Naive B cell (primary cell): ENCODE measurements at regions not wholly inside any gene's neighbourhood (a gene's known extent, or its start where the extent isn't known, plus 50 kb on each side); places are given as distances from the start of the nearest gene placed in this dataset.

Source experiments
- ATAC-seq, 2 donors: fragments of 150-1000 bp; cut with Tn5 transposase; 2 replicates each; pipeline ENCODE4 v1.10.0; 2021; ENCODE audit warnings: low read depth in 2 of 2, mild to moderate bottlenecking in 2 of 2, moderate library complexity in 2 of 2
- DNase-seq: peaks from one replicate; pipeline ENCODE4 v3.0.0; 2022
- H3K27ac Mint-ChIP-seq, 6 donors: one replicate each; pipeline ENCODE4 v1.8.0; 2020 to 2022; ENCODE audit warnings: mild to moderate bottlenecking in 6 of 6, mixed read lengths in 6 of 6, moderate library complexity in 5 of 6, inconsistent platforms in 2 of 6
- H3K27me3 Mint-ChIP-seq, 3 donors: one replicate each; pipeline ENCODE4 v1.8.0; 2021 to 2022; ENCODE audit warnings: mixed read lengths in 3 of 3, mild to moderate bottlenecking in 1 of 3
- H3K36me3 Mint-ChIP-seq, 2 donors: one replicate each; pipeline ENCODE4 v1.8.0; 2020 to 2022; ENCODE audit warnings: mixed read lengths in 2 of 2, inconsistent platforms in 1 of 2, mild to moderate bottlenecking in 1 of 2
- H3K4me1 Mint-ChIP-seq, 3 donors: one replicate each; pipeline ENCODE4 v1.8.0; 2020 to 2022; ENCODE audit warnings: mixed read lengths in 3 of 3, inconsistent platforms in 1 of 3, mild to moderate bottlenecking in 1 of 3, moderate library complexity in 1 of 3
- H3K4me3 Mint-ChIP-seq, 8 donors: one replicate each; pipeline ENCODE4 v1.8.0; 2020 to 2022; ENCODE audit warnings: mild to moderate bottlenecking in 8 of 8, mixed read lengths in 8 of 8, moderate library complexity in 8 of 8, inconsistent platforms in 2 of 8
- H3K9me3 Mint-ChIP-seq, 7 donors: one replicate each; pipeline ENCODE4 v1.8.0; 2020 to 2022; ENCODE audit warnings: mixed read lengths in 7 of 7, mild to moderate bottlenecking in 5 of 7, inconsistent platforms in 2 of 7, moderate library complexity in 1 of 7

DNA sequence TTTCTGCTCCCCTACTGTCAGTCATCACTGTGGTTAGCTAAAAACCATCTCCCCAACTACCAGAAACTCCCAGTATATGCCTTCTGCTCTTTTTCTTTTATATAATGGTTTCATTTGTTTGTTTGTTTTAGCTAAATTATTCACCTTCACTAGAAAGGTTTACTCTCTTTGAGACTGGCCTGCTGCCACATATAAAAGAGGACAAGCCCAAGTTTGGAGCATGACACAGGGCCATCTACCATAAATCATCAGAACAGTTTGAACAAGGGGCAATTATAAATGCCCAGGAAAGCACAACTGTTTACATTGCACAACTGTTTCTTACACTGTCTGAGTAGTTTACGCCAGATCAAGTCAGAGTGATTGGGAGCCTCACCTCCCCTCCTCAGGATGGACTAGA lies 471.0 kb upstream of the PIK3C3 start:
- Mint-ChIP-seq H3K9me3 (peaks cover 0 to 11% (median 4%) of the 10 kb centered on the region in 7 donors), H3K27ac (no peak overlapping the region), H3K27me3 (no peaks in the 10 kb centered on the region), H3K4me1 (no peaks in the 10 kb centered on the region), H3K36me3 (no peaks in the 10 kb centered on the region), H3K4me3 (no peak overlapping the region)
- DNase-seq (no peak), ATAC-seq (no peak)

DNA sequence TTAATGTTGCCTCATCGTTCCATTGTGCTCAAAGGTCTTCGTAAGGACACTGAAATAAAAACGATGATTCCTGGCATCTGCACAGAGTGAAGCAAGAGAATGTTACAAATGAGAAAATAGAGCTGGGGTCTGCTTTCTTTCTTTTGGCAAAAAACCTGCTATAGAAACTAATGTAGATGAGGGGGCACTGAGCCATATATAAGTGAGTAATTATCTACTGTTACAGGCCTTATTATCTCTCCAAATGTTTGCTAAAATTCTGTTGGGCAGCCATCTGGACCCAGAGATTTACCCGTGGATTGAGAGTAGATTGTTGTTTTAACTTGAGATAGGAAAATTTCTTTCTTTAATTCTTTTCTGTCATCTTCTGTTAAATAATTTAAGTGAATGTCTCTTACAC lies 472.5 kb upstream of the PIK3C3 start:
- Mint-ChIP-seq H3K27me3 (no peaks in the 10 kb centered on the region), H3K27ac (no peak overlapping the region), H3K36me3 (no peaks in the 10 kb centered on the region), H3K4me1 (no peaks in the 10 kb centered on the region), H3K9me3 (peaks cover 0 to 11% (median 4%) of the 10 kb centered on the region in 7 donors), H3K4me3 (no peak overlapping the region)
- DNase-seq (no peak), ATAC-seq (no peak)

DNA sequence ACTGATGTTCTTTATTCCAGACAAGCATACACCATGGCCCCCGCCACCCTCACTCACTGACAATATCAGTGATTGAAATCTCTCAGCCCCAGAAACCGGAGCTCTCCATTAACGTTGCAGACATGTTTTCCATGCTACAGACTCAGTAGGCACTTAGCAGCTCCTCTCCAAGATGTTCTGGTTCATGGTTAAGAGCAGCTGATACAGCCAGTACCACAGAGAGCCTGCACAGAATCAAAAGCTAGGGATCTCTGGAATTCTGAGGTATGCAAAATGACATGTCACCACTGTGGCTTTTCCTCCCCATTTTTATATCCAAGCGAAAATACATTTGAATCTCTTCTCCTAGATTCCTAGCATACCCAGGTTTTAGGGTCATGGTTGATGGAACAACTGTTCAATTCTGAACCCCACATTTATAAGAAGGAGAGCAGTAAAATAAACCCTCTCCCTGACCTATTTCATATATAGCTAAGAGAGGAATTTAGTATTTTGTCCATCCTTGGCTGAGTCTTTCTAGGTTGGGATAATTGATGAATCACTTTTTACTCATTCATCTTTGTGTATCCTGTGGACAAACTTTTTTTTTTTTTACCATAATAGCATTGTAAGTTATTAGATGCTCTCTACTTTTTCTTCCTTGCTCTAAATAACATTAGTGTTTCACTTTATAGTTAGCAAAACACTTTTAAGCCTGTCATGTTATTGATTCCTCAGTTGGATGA lies 488.4 kb upstream of the PIK3C3 start:
- Mint-ChIP-seq H3K4me3 (no peak overlapping the region), H3K36me3 (no peaks in the 10 kb centered on the region)

DNA sequence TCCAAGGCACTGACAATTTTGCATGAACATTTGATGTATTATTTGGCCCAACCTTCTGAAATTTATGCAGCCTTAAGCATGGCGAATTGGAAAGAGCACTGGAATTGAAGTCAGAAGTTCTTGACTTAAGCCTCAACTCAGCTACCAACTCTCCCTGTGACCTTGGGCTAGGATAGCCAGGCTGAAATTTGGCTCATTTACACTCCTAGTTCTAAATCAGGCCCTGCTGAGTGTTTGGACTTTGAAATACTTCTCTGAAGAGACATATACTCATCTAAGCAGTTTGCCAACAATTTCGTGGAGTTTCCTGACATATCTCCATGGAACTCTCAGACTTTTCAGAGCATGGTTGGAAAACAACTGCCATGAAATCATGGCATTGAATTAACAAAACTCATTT lies 489.6 kb upstream of the PIK3C3 start:
- Mint-ChIP-seq H3K4me1 (no peaks in the 10 kb centered on the region), H3K9me3 (peaks cover 0 to 18% (median 6%) of the 10 kb centered on the region in 7 donors), H3K36me3 (no peaks in the 10 kb centered on the region), H3K27me3 (no peaks in the 10 kb centered on the region), H3K27ac (no peak overlapping the region), H3K4me3 (no peak overlapping the region)
- DNase-seq (no peak), ATAC-seq (no peak)

More for the DNA sequence above, 488.4 kb upstream of the PIK3C3 start:
- DNase-seq (no peak), ATAC-seq (no peak)
- Mint-ChIP-seq H3K9me3 (peaks cover 0 to 18% (median 3%) of the 10 kb centered on the region in 7 donors), H3K27me3 (no peaks in the 10 kb centered on the region), H3K27ac (no peak overlapping the region), H3K4me1 (no peaks in the 10 kb centered on the region)

DNA sequence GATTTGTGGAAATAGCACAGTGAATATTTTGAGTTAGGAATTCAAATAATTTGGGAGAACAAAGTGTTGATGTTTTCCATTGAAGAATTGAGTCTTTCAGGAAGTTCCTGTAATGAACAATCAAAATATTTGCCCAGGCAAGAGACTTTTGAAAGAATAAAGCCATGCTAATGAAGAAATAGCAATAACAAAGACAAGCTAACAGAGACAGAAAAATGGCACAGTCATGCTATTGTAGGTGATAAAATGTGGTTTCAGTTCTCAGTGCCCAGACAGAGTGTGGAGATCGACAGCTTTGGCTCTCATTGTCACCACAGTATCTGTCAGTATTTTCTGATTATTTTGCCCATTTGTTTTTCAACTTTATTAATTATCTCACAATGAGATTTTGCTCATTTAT lies 490.8 kb upstream of the PIK3C3 start:
- H3K27ac Mint-ChIP-seq: no peak overlapping the region
- H3K4me1 Mint-ChIP-seq: no peaks in the 10 kb centered on the region
- H3K4me3 Mint-ChIP-seq: no peak overlapping the region
- no peaks in the 10 kb centered on the region for H3K27me3 Mint-ChIP-seq
- DNase-seq (no peak), ATAC-seq (no peak)
- peaks cover 0 to 18% (median 6%) of the 10 kb centered on the region in 7 donors for H3K9me3 Mint-ChIP-seq
- H3K36me3 Mint-ChIP-seq: no peaks in the 10 kb centered on the region

DNA sequence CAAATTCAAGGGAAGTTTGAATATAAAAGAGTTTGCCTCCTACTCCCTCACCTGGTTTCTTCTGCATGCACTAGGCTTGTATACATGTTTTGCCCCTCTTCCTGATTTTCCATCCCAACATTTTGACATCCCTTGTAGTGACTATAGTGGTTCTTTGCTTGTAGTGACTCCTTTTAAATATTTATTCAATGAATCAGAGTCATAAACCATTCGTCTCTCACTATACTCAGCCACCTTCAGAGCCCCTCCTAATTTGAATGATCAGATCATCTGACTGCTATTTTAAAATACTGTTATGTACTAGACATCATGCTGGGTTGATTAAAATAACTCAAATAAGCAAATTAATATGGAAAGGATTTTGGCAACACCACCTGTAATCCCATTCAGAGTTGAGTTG lies 492.1 kb upstream of the PIK3C3 start:
- Mint-ChIP-seq H3K9me3 (peaks cover 0 to 14% (median 3%) of the 10 kb centered on the region in 7 donors), H3K27ac (no peak overlapping the region), H3K36me3 (no peaks in the 10 kb centered on the region), H3K4me3 (no peak overlapping the region), H3K27me3 (no peaks in the 10 kb centered on the region), H3K4me1 (no peaks in the 10 kb centered on the region)
- DNase-seq (no peak), ATAC-seq (no peak)

DNA sequence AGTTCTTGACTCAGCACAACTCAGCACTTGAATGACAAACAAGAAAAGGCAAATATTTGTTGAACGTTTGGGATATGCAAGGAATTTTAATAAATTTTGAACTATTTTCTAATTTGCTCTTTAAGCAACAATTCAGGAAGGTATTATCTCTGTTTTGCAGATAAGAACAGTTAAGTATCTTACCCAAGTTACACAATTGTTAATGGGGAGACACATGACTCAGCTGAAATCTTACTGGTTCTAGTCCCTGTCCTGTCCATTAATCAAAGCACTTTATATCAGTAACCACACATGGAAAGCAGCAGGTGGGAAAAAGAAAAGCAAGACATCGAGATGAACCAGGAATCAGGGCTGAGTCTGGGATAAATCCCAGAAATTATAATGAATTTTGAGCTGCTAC lies 493.9 kb upstream of the PIK3C3 start:
- Mint-ChIP-seq H3K4me3 (no peak overlapping the region), H3K9me3 (peaks cover 0 to 11% (median 2%) of the 10 kb centered on the region in 7 donors), H3K27ac (no peak overlapping the region), H3K36me3 (no peaks in the 10 kb centered on the region), H3K27me3 (no peaks in the 10 kb centered on the region), H3K4me1 (no peaks in the 10 kb centered on the region)
- no peak for DNase-seq
- ATAC-seq: no peak

DNA sequence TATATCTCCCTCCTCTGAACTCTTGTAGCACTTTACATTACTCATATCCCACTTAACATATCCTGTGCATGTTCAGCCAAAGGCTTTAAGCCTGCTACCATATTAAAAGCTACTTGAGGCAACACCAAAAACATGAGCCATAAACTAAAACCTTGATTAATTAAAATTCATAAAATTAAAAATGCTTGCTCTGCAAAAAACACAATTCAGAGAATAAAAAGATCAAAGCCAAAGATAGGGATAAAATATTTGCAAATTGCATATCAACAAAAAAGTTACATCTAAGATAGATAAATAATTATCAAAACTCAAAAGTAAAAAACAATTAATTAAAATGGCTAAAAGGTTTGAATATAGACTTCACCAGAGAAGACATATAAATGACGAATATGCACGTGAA lies 495.4 kb upstream of the PIK3C3 start:
- Mint-ChIP-seq H3K36me3 (no peaks in the 10 kb centered on the region), H3K4me3 (no peak overlapping the region), H3K27me3 (no peaks in the 10 kb centered on the region), H3K4me1 (no peaks in the 10 kb centered on the region), H3K27ac (no peak overlapping the region), H3K9me3 (peaks cover 0 to 17% (median 0%) of the 10 kb centered on the region in 7 donors)
- DNase-seq (no peak), ATAC-seq (no peak)

DNA sequence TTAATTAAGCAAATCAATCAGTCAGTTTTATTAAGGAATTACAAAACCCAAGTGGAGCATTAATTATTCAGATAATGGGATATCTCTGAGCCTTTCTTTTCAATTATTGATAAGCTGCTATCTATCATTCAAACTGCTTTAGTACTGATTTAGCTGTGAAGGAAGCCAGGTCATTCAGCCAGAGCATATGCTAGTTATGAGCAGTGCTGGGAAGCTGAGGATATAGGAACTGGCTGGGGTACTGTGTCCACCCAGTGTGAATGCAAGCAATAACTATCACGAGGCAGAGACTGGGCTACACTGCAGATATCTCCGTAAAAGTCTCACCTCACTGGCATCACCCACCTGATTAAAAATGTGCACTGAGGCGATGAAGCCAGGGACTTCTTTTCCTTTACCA lies 496.7 kb upstream of the PIK3C3 start:
- Mint-ChIP-seq H3K27ac (no peak overlapping the region), H3K27me3 (no peaks in the 10 kb centered on the region), H3K9me3 (peaks cover 0 to 17% (median 2%) of the 10 kb centered on the region in 7 donors), H3K4me1 (no peaks in the 10 kb centered on the region), H3K36me3 (no peaks in the 10 kb centered on the region), H3K4me3 (no peak overlapping the region)
- DNase-seq: no peak
- ATAC-seq: no peak

DNA sequence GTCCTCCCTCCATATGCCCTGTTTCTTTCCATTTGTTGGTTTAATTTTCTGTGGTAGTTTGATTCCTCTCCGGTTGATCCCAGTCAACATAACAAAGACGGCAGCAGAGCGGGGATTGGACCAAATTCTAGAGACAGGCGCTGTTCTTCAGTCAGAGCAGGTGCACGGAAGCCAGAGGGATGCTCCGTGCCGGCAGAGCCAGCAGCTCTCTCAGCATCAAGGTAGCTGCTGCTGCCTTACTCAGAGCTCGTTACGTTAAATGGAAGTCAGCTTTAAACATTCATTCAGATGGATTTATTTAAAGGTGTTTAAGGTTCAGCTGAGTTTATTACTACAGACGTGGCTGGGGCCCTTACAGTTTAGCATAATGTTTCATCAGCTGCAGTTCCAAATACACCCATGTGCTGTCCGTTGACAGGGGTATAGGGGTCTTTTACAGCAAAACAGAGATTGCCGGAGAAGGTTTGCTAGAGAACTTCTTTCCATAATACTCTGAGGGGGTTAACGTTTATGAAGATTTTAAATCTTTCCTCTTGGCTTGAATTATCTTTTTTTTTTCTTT lies 497.2 kb upstream of the PIK3C3 start:
- Mint-ChIP-seq H3K27me3 (no peaks in the 10 kb centered on the region), H3K4me1 (no peaks in the 10 kb centered on the region), H3K9me3 (peaks cover 0 to 17% (median 4%) of the 10 kb centered on the region in 7 donors), H3K4me3 (no peak overlapping the region), H3K27ac (no peak overlapping the region), H3K36me3 (no peaks in the 10 kb centered on the region)
- ATAC-seq (no peak), DNase-seq (no peak)

DNA sequence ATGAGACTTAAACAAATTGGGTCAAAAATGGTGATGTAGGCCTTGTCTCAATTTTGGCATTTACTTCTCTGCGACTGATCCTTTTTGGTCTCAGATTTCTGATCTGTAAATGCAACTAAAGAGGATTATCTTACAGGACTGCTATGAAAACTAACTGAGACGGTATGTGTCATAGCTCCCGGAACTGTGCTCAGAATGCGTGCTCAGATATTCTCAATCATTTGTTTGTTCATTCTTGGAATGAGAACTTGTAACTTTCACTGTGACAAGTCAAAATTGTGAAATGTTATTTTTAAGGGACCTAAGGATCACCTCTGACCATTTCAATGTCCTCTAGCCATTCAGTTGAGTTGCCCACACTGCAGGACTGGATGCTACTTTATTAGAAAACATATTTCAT lies 498.2 kb upstream of the PIK3C3 start:
- H3K36me3 Mint-ChIP-seq: no peaks in the 10 kb centered on the region
- H3K27ac Mint-ChIP-seq: no peak overlapping the region
- H3K4me3 Mint-ChIP-seq: no peak overlapping the region
- ATAC-seq (no peak), DNase-seq (no peak)
- no peaks in the 10 kb centered on the region for H3K27me3 Mint-ChIP-seq
- H3K9me3 Mint-ChIP-seq: peaks cover 2 to 16% (median 6%) of the 10 kb centered on the region in 7 donors
- no peaks in the 10 kb centered on the region for H3K4me1 Mint-ChIP-seq

DNA sequence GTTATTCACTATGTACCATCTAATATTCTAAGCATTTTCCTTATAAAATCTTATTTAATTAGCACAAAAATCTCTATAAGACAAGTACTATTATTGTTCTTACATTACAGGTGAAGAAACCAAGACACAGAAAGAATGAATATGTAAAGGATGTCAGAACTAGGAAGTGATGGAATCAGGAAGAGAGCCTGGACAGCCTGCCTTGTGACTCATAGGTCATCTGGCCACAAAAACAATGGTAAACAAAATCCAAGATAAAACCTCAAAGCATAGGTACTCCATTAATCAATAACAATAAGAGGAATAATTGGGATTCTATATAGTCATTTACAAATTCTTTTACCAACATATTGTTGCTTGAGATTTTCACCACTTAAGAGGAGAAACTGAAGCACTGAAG lies 505.4 kb upstream of the PIK3C3 start:
- ATAC-seq (no peak), DNase-seq (no peak)
- no peak overlapping the region for H3K4me3 Mint-ChIP-seq
- H3K4me1 Mint-ChIP-seq: no peaks in the 10 kb centered on the region
- H3K36me3 Mint-ChIP-seq: no peaks in the 10 kb centered on the region
- H3K27ac Mint-ChIP-seq: no peak overlapping the region
- H3K27me3 Mint-ChIP-seq: no peaks in the 10 kb centered on the region
- peaks cover 0 to 16% (median 5%) of the 10 kb centered on the region in 7 donors for H3K9me3 Mint-ChIP-seq

DNA sequence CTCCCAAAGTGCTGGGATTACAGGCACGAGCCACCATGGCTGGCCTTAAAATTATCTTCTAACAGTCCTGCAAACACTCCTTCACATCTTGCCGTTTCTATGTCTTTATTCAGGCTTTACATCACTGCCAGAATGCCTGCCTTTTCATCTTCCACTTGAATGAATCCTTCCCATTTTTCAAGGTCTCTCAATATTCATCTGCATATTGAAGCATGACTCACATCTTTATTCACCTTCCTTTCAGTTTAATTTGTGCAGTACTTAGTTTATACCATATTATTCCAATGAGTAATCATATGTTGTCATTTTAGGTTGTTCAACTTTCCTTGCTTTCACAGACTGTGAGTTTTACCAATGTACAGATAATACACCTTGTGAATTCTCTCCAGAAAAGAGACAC lies 510.1 kb upstream of the PIK3C3 start:
- Mint-ChIP-seq H3K27me3 (no peaks in the 10 kb centered on the region), H3K4me1 (no peaks in the 10 kb centered on the region), H3K4me3 (no peak overlapping the region), H3K36me3 (no peaks in the 10 kb centered on the region), H3K27ac (no peak overlapping the region), H3K9me3 (peaks cover 0 to 13% (median 4%) of the 10 kb centered on the region in 7 donors)
- ATAC-seq (no peak), DNase-seq (no peak)

DNA sequence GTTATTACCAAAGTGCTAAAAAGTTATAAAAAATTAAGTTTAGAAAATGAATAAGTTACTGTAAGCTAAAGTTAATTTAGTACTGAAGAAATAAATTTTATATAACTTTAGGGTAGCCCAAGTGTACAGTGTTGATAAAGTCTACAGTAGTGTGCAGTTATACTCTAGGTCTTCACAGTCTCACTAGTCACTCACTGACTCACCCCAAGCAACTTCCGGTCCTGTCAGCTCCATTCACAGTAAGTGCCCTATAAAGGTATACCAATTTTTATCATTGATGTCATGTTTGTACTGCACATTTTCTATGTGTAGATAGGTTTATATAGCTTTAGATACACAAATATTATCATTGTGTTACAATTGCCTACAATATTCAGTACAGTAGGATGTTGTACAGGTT lies 518.3 kb upstream of the PIK3C3 start:
- H3K27ac Mint-ChIP-seq: no peak overlapping the region
- no peaks in the 10 kb centered on the region for H3K4me1 Mint-ChIP-seq
- H3K9me3 Mint-ChIP-seq: peaks cover 0 to 13% (median 7%) of the 10 kb centered on the region in 7 donors
- no peaks in the 10 kb centered on the region for H3K27me3 Mint-ChIP-seq
- H3K36me3 Mint-ChIP-seq: no peaks in the 10 kb centered on the region
- H3K4me3 Mint-ChIP-seq: no peak overlapping the region
- no peak for ATAC-seq
- DNase-seq: no peak
